HUES6 (cell line): ENCODE measurements at regions not wholly inside any gene's neighbourhood (a gene's known extent, or its start where the extent isn't known, plus 50 kb on each side); places are given as distances from the start of the nearest gene placed in this dataset.

Source experiments
- H3K27ac ChIP-seq: 2 replicates; pipeline ENCODE4 v1.7.0; 2013; ENCODE audit warnings: low read depth, mild to moderate bottlenecking, low read length, inconsistent platforms
- H3K27me3 ChIP-seq: 2 replicates; pipeline ENCODE4 v1.6.1; 2013; ENCODE audit warnings: low read length; ENCODE audit not compliant: control insufficient read depth, insufficient read depth
- H3K36me3 ChIP-seq: 2 replicates; pipeline ENCODE4 v1.6.1; 2013; ENCODE audit warnings: low read length; ENCODE audit not compliant: control insufficient read depth, insufficient read depth
- H3K4me1 ChIP-seq: 2 replicates; pipeline ENCODE4 v1.6.1; 2013; ENCODE audit warnings: low read length; ENCODE audit not compliant: control insufficient read depth, insufficient read depth
- H3K4me3 ChIP-seq: 2 replicates; pipeline ENCODE4 v1.5.1; 2013; ENCODE audit warnings: low read depth, low read length
- H3K9ac ChIP-seq: one replicate; pipeline ENCODE4 v1.6.1; 2013; ENCODE audit warnings: mild to moderate bottlenecking, low read length
- H3K9me3 ChIP-seq: 2 replicates; pipeline ENCODE4 v1.6.1; 2013; ENCODE audit warnings: low read depth, low read length; ENCODE audit not compliant: control insufficient read depth, insufficient read depth

GRCh38 chr11:134508219-134508990 is 96.4 kb upstream of the B3GAT1 start:
- Histone ChIP-seq H3K27me3 (peaks cover 11% of the 10 kb centered on the region), H3K9ac (no peak overlapping the region), H3K4me3 (no peak overlapping the region), H3K4me1 (peaks cover 11% of the 10 kb centered on the region; the same call in 1 of the 2 replicates), H3K27ac (no peak overlapping the region), H3K9me3 (no peaks in the 10 kb centered on the region), H3K36me3 (no peaks in the 10 kb centered on the region)

GRCh38 chr11:134506046-134506445 is 94.0 kb upstream of the B3GAT1 start:
- Histone ChIP-seq H3K9ac (no peak overlapping the region), H3K27ac (no peak overlapping the region), H3K36me3 (no peaks in the 10 kb centered on the region), H3K4me3 (no peak overlapping the region), H3K9me3 (no peaks in the 10 kb centered on the region), H3K27me3 (peaks cover 5% of the 10 kb centered on the region; the same call in 1 of the 2 replicates), H3K4me1 (peaks cover 26% of the 10 kb centered on the region)

DNA sequence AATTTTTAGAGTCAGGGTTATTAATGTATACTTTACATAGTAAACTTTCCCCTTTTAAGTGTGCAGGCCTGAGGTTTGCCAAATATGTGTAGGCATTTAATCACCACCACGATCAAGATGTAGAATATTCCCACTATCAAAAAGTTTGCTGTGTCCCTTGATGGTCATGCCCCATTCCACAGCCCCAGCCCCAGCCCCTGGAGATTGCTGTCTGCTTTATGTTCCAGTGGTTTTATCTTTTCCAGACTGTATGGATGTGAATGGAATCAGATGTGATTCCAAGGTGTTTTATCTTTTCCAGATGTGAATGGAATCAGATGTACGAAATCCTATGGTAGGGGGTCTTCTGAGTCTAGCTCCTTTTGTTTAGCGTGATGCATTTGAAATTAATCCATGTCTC is 93.1 kb upstream of the B3GAT1 start:
- no peak overlapping the region for H3K27ac ChIP-seq
- H3K4me1 ChIP-seq: peaks cover 26% of the 10 kb centered on the region
- 0 out of 2 replicates have a peak, but pooled peaks cover 6% of the 10 kb centered on the region for H3K27me3 ChIP-seq
- no peak overlapping the region for H3K4me3 ChIP-seq
- no peaks in the 10 kb centered on the region for H3K9me3 ChIP-seq
- H3K9ac ChIP-seq: no peak overlapping the region
- H3K36me3 ChIP-seq: no peaks in the 10 kb centered on the region

DNA sequence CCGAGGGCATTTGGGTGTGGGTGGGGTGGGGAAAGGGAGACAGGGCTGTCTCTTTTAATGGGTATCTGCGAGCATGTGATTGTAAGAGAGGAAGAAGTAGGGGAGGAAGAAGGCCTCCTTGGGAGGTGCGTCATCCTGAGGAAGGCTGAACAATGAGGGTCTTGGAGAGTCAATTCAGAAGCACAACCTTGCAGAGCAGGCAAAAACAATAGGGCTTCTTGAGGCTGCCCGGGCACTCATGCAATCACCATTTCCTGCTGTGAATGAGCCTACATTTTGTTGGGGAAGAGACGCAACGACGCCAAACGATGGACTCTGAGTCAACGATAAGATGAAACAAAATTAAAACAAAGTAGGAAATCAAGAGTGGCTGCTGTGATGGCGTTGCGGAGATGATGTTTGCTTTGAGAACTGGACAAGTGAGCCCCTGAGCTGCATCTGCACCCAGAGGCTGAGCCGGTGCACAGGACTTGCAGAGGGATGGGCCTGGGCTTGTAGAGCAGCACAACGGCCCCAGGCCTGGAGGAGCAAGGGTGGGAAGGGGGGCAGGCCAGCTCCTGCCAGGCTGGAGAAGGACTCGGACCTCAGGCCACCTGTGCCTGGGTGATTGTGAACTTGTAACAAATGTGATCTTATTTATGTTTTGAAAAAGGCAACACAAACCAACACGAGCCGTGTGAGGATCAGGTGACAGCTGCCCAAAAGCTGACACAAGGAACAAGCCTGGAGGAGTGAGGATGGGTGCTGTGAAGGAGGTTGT is 92.3 kb upstream of the B3GAT1 start:
- Histone ChIP-seq H3K9me3 (no peaks in the 10 kb centered on the region), H3K4me3 (no peak overlapping the region)

DNA sequence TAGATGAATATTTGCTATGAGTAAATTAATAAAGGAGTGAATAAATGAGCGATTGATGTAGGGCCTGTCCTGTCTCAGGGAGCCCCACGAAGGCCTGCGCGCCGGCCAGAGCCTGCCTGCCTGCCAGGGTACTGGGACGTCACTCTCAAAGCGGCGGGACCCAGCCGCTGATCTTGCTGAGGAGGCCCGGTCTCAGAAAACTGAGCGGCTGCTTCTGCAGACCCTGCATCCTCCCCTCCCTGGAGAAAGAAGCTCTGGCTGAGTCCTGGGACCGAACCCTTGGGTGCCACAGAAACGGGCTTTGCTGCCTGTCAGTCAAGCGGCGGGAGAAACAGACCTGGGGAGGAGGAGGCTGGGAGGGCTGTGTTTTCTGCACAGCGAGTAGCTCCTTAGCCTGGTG is 91.6 kb upstream of the B3GAT1 start:
- Histone ChIP-seq H3K27me3 (0 out of 2 replicates have a peak, but pooled peaks cover 6% of the 10 kb centered on the region), H3K4me1 (peaks cover 26% of the 10 kb centered on the region), H3K27ac (no peak overlapping the region), H3K36me3 (no peaks in the 10 kb centered on the region), H3K4me3 (no peak overlapping the region), H3K9me3 (no peaks in the 10 kb centered on the region), H3K9ac (no peak overlapping the region)

More for the DNA sequence above, 92.3 kb upstream of the B3GAT1 start:
- H3K36me3 ChIP-seq: no peaks in the 10 kb centered on the region
- H3K27ac ChIP-seq: no peak overlapping the region
- H3K27me3 ChIP-seq: 0 out of 2 replicates have a peak, but pooled peaks cover 6% of the 10 kb centered on the region
- H3K4me1 ChIP-seq: peaks cover 26% of the 10 kb centered on the region
- H3K9ac ChIP-seq: no peak overlapping the region

- Histone ChIP-seq H3K9me3 (no peaks in the 10 kb centered on the region), H3K4me1 (peaks cover 26% of the 10 kb centered on the region), H3K9ac (no peak overlapping the region), H3K27ac (no peak overlapping the region), H3K27me3 (0 out of 2 replicates have a peak, but pooled peaks cover 6% of the 10 kb centered on the region), H3K4me3 (no peak overlapping the region), H3K36me3 (no peaks in the 10 kb centered on the region)
Observed at GRCh38 chr11:134503100-134503499, 91.1 kb upstream of the B3GAT1 start.

DNA sequence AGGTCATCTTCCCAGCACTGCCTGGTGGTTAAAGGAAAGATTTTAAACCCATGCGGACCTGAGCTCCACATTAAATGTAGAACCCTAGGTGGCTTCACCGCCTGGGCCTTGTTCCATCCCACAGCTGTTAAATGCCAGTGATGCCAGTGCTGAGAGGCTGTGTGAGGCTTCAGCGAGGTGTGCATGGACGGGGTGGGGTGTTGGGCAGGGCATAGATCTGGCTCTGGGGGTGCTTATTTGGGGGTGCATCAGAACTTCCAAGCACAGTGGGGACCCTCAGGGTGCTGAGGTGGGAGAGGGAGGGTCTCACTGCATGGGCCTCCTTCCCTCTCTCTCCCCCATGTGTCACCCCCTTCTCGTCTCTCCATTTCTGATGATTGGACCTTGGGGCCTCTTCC is 90.1 kb upstream of the B3GAT1 start:
- Histone ChIP-seq H3K9me3 (no peaks in the 10 kb centered on the region), H3K27ac (no peak overlapping the region), H3K4me3 (no peak overlapping the region), H3K9ac (no peak overlapping the region), H3K4me1 (peaks cover 31% of the 10 kb centered on the region), H3K36me3 (no peaks in the 10 kb centered on the region), H3K27me3 (0 out of 2 replicates have a peak, but pooled peaks cover 6% of the 10 kb centered on the region)

- Histone ChIP-seq H3K4me1 (peaks cover 31% of the 10 kb centered on the region), H3K36me3 (no peaks in the 10 kb centered on the region)
Observed at GRCh38 chr11:134501406-134502152, 89.5 kb upstream of the B3GAT1 start.

DNA sequence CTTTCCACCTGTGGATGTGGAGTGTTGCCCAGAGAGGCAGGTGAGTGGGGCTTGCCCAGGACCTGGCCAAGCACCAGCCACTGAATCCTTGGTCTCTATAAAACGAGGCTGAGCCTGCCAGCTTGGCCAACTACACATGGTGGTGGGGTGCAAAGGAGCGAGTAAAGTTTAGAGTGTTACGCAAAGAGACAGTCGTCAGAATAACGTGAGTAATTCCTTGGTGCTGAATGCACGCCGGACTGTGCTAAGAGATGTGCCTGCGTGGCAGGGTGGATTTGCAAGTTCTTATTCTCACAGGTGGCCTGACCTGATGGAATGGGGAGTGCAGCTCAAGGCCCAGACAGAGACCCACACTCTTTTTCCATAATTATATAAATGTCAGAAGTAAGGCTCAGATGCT is 88.6 kb upstream of the B3GAT1 start:
- H3K9me3 ChIP-seq: no peaks in the 10 kb centered on the region
- H3K4me3 ChIP-seq: no peak overlapping the region
- H3K9ac ChIP-seq: no peak overlapping the region
- 0 out of 2 replicates have a peak, but pooled peaks cover 6% of the 10 kb centered on the region for H3K27me3 ChIP-seq
- H3K36me3 ChIP-seq: no peaks in the 10 kb centered on the region
- no peak overlapping the region for H3K27ac ChIP-seq
- H3K4me1 ChIP-seq: peaks cover 31% of the 10 kb centered on the region

More at GRCh38 chr11:134501406-134502152, 89.5 kb upstream of the B3GAT1 start:
- no peak overlapping the region for H3K27ac ChIP-seq
- 0 out of 2 replicates have a peak, but pooled peaks cover 6% of the 10 kb centered on the region for H3K27me3 ChIP-seq
- H3K4me3 ChIP-seq: no peak overlapping the region
- no peak overlapping the region for H3K9ac ChIP-seq
- no peaks in the 10 kb centered on the region for H3K9me3 ChIP-seq

- Histone ChIP-seq H3K9ac (no peak overlapping the region), H3K36me3 (no peaks in the 10 kb centered on the region), H3K9me3 (no peaks in the 10 kb centered on the region), H3K4me1 (peaks cover 31% of the 10 kb centered on the region), H3K27ac (no peak overlapping the region), H3K27me3 (0 out of 2 replicates have a peak, but pooled peaks cover 6% of the 10 kb centered on the region), H3K4me3 (no peak overlapping the region)
Observed at GRCh38 chr11:134499990-134500389, 87.9 kb upstream of the B3GAT1 start.
